ENCODE measurements at regions not wholly inside any gene's neighbourhood (a gene's known extent, or its start where the extent isn't known, plus 50 kb on each side); places are given as distances from the start of the nearest gene placed in this dataset.

- TF ChIP-seq CTCF (IDR thresholded peaks at IDR 0.05; ENCODE audit: insufficient read depth, low read depth, low read length) (no peak), EZH2 (IDR thresholded peaks at IDR 0.05; ENCODE audit: insufficient read depth, low read length) (no peak)
Measured at GRCh38 chr19:31979949-31980670, 365.3 kb upstream of the ZNF507 start.

Measured in astrocyte (in vitro differentiated cells and primary cell).